GM12878 (cell line): ENCODE measurements at regions not wholly inside any gene's neighbourhood (a gene's known extent, or its start where the extent isn't known, plus 50 kb on each side); places are given as distances from the start of the nearest gene placed in this dataset.
A peak's percentile ranks its signal among the peaks of the same experiment; 100 is the strongest.

Experiments used
- ATAC-seq: fragments of 200-7000 bp; cut with Tn5 transposase; 3 replicates; pipeline ENCODE4 v1.9.1; 2020; ENCODE audit warnings: mild to moderate bottlenecking, moderate library complexity
- BruUV-seq: library from RNA; stranded (reverse); fragments of 400-500 nt; replicated peaks from 2 replicates; lab custom pipeline; 2021; lab: Mats Ljungman, UMichigan
- CTCF ChIA-PET: fragments of 300-600 bp; sonication (Branson Sonifier 250); formaldehyde crosslinking; extraction: SDS; loops from one replicate; lab custom pipeline; 2021; ENCODE audit warnings: inconsistent platforms; lab: Yijun Ruan, JAX
- POLR2A ChIA-PET: fragments of 350-600 bp; formaldehyde crosslinking; extraction: SDS; loops from one replicate; lab custom pipeline; 2021; ENCODE audit warnings: inconsistent platforms; lab: Charles Lee
- RAD21 ChIA-PET: fragments of 300-600 bp; sonication (Branson Sonifier 250); formaldehyde crosslinking; loops from one replicate; lab custom pipeline; 2023; ENCODE audit warnings: antibody characterized with exemption; ENCODE audit not compliant: unreplicated experiment; lab: Charles Lee
- SMC1A ChIA-PET: fragments of 300-600 bp; sonication (Branson Sonifier 250); formaldehyde crosslinking; loops from one replicate; lab custom pipeline; 2023; ENCODE audit not compliant: unreplicated experiment, uncharacterized antibody; lab: Charles Lee
- DNase-seq: peaks from one replicate; pipeline ENCODE4 v3.0.0-alpha.2; 2011; ENCODE audit warnings: low read depth, low spot score
- FAIRE-seq: peaks from 3 replicates; lab custom pipeline; 2011; peaks lifted over from hg19 to GRCh38; lab: Jason Lieb, UNC
- H2AFZ ChIP-seq: 2 replicates; pipeline ENCODE4 v1.6.0; 2011; ENCODE audit warnings: low read depth, low read length, control low read depth; ENCODE audit not compliant: control insufficient read depth
- H3K27ac ChIP-seq: 2 replicates; pipeline ENCODE4 v1.5.1; 2011; ENCODE audit warnings: control low read depth; ENCODE audit not compliant: control insufficient read depth, insufficient read depth
- H3K27me3 ChIP-seq, 2 experiments: replicated peaks in 1 of 2; 2 replicates each; pipeline versions ENCODE4 v1.6.0 to v1.6.1; 2011; ENCODE audit warnings: low read length in 1 of 2; ENCODE audit not compliant: control insufficient read depth in 2 of 2, insufficient read depth in 2 of 2
- H3K36me3 ChIP-seq, 2 experiments: 2 replicates each; pipeline ENCODE4 v1.5.1; 2011; ENCODE audit warnings: low read length in 1 of 2; ENCODE audit not compliant: control insufficient read depth in 2 of 2, insufficient read depth in 2 of 2
- H3K4me1 ChIP-seq: 2 replicates; pipeline ENCODE4 v1.6.1; 2011; ENCODE audit warnings: mild to moderate bottlenecking, low read length, moderate library complexity, mixed read lengths; ENCODE audit not compliant: control insufficient read depth, insufficient read depth
- H3K4me2 ChIP-seq: 2 replicates; pipeline ENCODE4 v1.6.0; 2011; ENCODE audit warnings: control low read depth; ENCODE audit not compliant: control insufficient read depth, insufficient read depth
- H3K4me3 ChIP-seq: fragments of 200-600 bp; sonication (generic); 2 replicates; pipeline ENCODE4 v1.5.1; 2016
- H3K79me2 ChIP-seq: 2 replicates; pipeline ENCODE4 v1.6.0; 2011; ENCODE audit warnings: low read length; ENCODE audit not compliant: control insufficient read depth, insufficient read depth
- H3K9ac ChIP-seq: 2 replicates; pipeline ENCODE4 v1.8.0; 2011; ENCODE audit warnings: low read length, control low read depth, mixed read lengths; ENCODE audit not compliant: control insufficient read depth, insufficient read depth
- H3K9me3 ChIP-seq: replicated peaks from 3 replicates; pipeline ENCODE4 v1.5.1; 2011; ENCODE audit warnings: mild to moderate bottlenecking, low read length; ENCODE audit not compliant: control insufficient read depth, insufficient read depth
- H4K20me1 ChIP-seq: 2 replicates; pipeline ENCODE4 v1.6.0; 2011; ENCODE audit not compliant: control insufficient read depth, insufficient read depth
- CBFB ChIP-seq: IDR thresholded peaks from 2 replicates; pipeline ENCODE4 v1.6.1; 2016; ENCODE audit warnings: antibody characterized with exemption, low read depth
- CBX5 ChIP-seq: sonication (generic); IDR thresholded peaks from 2 replicates; pipeline ENCODE4 v1.6.1; 2016; ENCODE audit warnings: low read depth, moderate library complexity, mild to moderate bottlenecking, inconsistent platforms
- CHD4 ChIP-seq: fragments of 200-600 bp; sonication (generic); IDR thresholded peaks from 2 replicates; pipeline ENCODE4 v1.6.1; 2016; ENCODE audit warnings: mild to moderate bottlenecking
- ETV6 ChIP-seq, 2 experiments: fragments of 450-650 bp in 1 of 2; IDR thresholded peaks in 1 of 2; conservative IDR thresholded peaks in 1 of 2; 2 replicates each; pipeline ENCODE4 v1.6.1; 2014; ENCODE audit warnings: antibody characterized with exemption in 1 of 2, borderline replicate concordance in 1 of 2, low read depth in 1 of 2, mild to moderate bottlenecking in 1 of 2, moderate library complexity in 1 of 2
- JUNB ChIP-seq: IDR thresholded peaks from 2 replicates; pipeline ENCODE4 v1.6.1; 2016; ENCODE audit warnings: antibody characterized with exemption, mild to moderate bottlenecking
- MEF2B ChIP-seq: fragments of 450-650 bp; IDR thresholded peaks from 2 replicates; pipeline ENCODE4 v1.6.1; 2018; ENCODE audit warnings: mild to moderate bottlenecking, moderate library complexity; ENCODE audit not compliant: partially characterized antibody, poor library complexity, severe bottlenecking
- NR2F1 ChIP-seq: fragments of 450-650 bp; conservative IDR thresholded peaks from 2 replicates; pipeline ENCODE4 v1.6.1; 2017; ENCODE audit warnings: mild to moderate bottlenecking
- RAD51 ChIP-seq: fragments of 450-650 bp; IDR thresholded peaks from 2 replicates; pipeline ENCODE4 v1.6.1; 2016; ENCODE audit warnings: moderate library complexity, mild to moderate bottlenecking, inconsistent platforms
- RBBP5 ChIP-seq: fragments of 200-600 bp; sonication (generic); conservative IDR thresholded peaks from 2 replicates; pipeline ENCODE4 v1.6.1; 2016
- RUNX3 ChIP-seq: IDR thresholded peaks from 2 replicates; pipeline ENCODE4 v1.6.1; 2012; ENCODE audit warnings: low read length, inconsistent platforms
- SIX5 ChIP-seq: IDR thresholded peaks from 2 replicates; pipeline ENCODE4 v1.6.1; 2011; ENCODE audit warnings: mild to moderate bottlenecking, low read depth, low read length, moderate library complexity; ENCODE audit not compliant: severe bottlenecking
- SREBF1 ChIP-seq: IDR thresholded peaks from 2 replicates; pipeline ENCODE4 v1.6.1; 2012; ENCODE audit warnings: mild to moderate bottlenecking, low read length
- STAT1 ChIP-seq: fragments of 450-650 bp; conservative IDR thresholded peaks from 2 replicates; pipeline ENCODE4 v1.6.1; 2014; ENCODE audit warnings: antibody characterized with exemption, mild to moderate bottlenecking
- TCF12 ChIP-seq: IDR thresholded peaks from 2 replicates; pipeline ENCODE4 v1.6.1; 2011; ENCODE audit warnings: low read depth, mild to moderate bottlenecking, low read length
- ZBED1 ChIP-seq: IDR thresholded peaks from 2 replicates; pipeline ENCODE4 v1.6.1; 2016; ENCODE audit warnings: borderline replicate concordance
- ZZZ3 ChIP-seq: IDR thresholded peaks from 2 replicates; pipeline ENCODE4 v1.6.1; 2011; ENCODE audit warnings: low read depth; ENCODE audit not compliant: control insufficient read depth, insufficient read length
- WGBS: methylation state at CpG from one replicate; pipeline ENCODE4 v1.1.6; 2016; ENCODE audit warnings: low lambda C conversion rate; ENCODE audit not compliant: insufficient replicate concordance, insufficient coverage; ENCODE audit errors: missing lambda C conversion rate; 5-methylcytosine and 5-hydroxymethylcytosine counted together
- in situ Hi-C: fragments of 300-500 bp; cut with MboI; formaldehyde crosslinking; loops from 9 replicates; pipeline ENCODE4 v1.14.3; 2018; ENCODE audit warnings: mixed read lengths
- intact Hi-C: fragments of 100-400 bp; cut with micrococcal nuclease; formaldehyde crosslinking; loops from one replicate; pipeline ENCODE4 v1.14.2; 2022; ENCODE audit not compliant: unreplicated experiment
- TF ChIP-seq, protein P1 (sequence below): fragments of 450-650 bp; IDR thresholded peaks from 2 replicates; pipeline ENCODE4 v1.6.1; 2017; ENCODE audit warnings: mild to moderate bottlenecking, low read depth, inconsistent platforms; ENCODE audit not compliant: poor library complexity, severe bottlenecking
- TF ChIP-seq, protein P2 (sequence below): IDR thresholded peaks from 2 replicates; pipeline ENCODE4 v1.6.1; 2012; ENCODE audit warnings: mild to moderate bottlenecking, low read depth, low read length
- TF ChIP-seq, protein P3 (sequence below): fragments of 450-650 bp; IDR thresholded peaks from 2 replicates; pipeline ENCODE4 v1.6.1; 2016; ENCODE audit warnings: mild to moderate bottlenecking

DNA sequence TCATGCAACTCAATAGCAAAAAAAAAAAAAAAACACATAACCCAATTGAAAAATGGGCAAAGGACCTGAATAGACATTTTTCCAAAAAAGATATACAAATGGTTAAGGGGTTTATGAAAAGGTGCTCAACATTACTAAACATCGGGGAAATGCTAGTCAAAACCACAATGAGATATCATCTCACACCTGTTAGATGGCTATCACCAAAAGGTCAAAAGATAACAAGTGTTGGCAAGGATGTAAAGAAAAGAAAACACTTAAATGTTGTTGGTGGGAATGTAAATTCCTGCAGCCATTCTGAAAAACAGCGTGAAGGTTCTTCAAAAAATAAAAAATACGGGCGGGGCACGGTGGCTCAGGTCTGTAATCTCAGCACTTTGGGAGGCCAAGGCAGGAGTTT, 112.4 kb upstream of the CAB39 start:
- CTCF ChIA-PET: no interaction called here
- RAD21 ChIA-PET: interaction anchor here (1.7 to 2.0 kb wide), 3 partner anchors 11 to 59 kb away, joined by 3 to 17 read pairs (median 16); no protein-coding TSS in a partner anchor
- Histone ChIP-seq H4K20me1 (no peaks in the 10 kb centered on the region), H2AFZ (peak overlapping the region; percentile 39), H3K4me3 (peak overlapping the region; percentile 30), H3K27ac (peak overlapping the region; percentile 86), H3K36me3 (no peaks in the 10 kb centered on the region), H3K4me1 (peaks cover 67% of the 10 kb centered on the region), H3K4me2 (peak overlapping the region; percentile 90), H3K9ac (peak overlapping the region; percentile 66), H3K27me3 (no peaks in the 10 kb centered on the region), H3K9me3 (peaks cover 12% of the 10 kb centered on the region), H3K79me2 (peaks cover 7% of the 10 kb centered on the region)
- in situ Hi-C loops (loop anchor here (5.0 kb wide), 1 partner anchor 393 kb away; no protein-coding TSS in a partner anchor), intact Hi-C loops (loop anchor here (2.0 to 5.0 kb wide), 4 partner anchors 17 to 395 kb away; no protein-coding TSS in a partner anchor)
- no peak for FAIRE-seq
- SMC1A ChIA-PET: interaction anchor here (0.6 to 2.3 kb wide), 6 partner anchors 10 to 54 kb away, joined by 3 to 26 read pairs (median 7); no protein-coding TSS in a partner anchor
- ATAC-seq: peak; percentile 10
- WGBS: 0% methylated on average over 5 of the region's 5 CpGs
- DNase-seq: no peak
- no TSS peak for BruUV-seq
- POLR2A ChIA-PET: no interaction called here
- TF ChIP-seq CBFB (0 out of 2 replicates have a peak, but pooled peaks have one; percentile 23), SREBF1 (no peak), ZBED1 (no peak), RBBP5 (0 out of 2 replicates have a peak, but pooled peaks have one; percentile 35), MEF2B (no peak), ETV6 (conservative IDR thresholded peaks at IDR 0.05 in 1 of 2, IDR thresholded peaks at IDR 0.05 in 1 of 2; ENCODE audit: borderline replicate concordance in 1 of 2, low read depth in 1 of 2) (no peak), RAD51 (no peak), ZZZ3 (no peak), RUNX3 (peak; percentile 81), JUNB (0 out of 2 replicates have a peak, but pooled peaks have one; percentile 20), CBX5 (0 out of 2 replicates have a peak, but pooled peaks have one; percentile 15), TCF12 (0 out of 2 replicates have a peak, but pooled peaks have one; percentile 33), STAT1 (no peak), CHD4 (peak; percentile 72; the same call in 1 of the 2 replicates), NR2F1 (peak; percentile 93), SIX5 (no peak)
- TF ChIP-seq, protein P1, sequence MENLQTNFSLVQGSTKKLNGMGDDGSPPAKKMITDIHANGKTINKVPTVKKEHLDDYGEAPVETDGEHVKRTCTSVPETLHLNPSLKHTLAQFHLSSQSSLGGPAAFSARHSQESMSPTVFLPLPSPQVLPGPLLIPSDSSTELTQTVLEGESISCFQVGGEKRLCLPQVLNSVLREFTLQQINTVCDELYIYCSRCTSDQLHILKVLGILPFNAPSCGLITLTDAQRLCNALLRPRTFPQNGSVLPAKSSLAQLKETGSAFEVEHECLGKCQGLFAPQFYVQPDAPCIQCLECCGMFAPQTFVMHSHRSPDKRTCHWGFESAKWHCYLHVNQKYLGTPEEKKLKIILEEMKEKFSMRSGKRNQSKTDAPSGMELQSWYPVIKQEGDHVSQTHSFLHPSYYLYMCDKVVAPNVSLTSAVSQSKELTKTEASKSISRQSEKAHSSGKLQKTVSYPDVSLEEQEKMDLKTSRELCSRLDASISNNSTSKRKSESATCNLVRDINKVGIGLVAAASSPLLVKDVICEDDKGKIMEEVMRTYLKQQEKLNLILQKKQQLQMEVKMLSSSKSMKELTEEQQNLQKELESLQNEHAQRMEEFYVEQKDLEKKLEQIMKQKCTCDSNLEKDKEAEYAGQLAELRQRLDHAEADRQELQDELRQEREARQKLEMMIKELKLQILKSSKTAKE: no peak
- TF ChIP-seq, protein P2, sequence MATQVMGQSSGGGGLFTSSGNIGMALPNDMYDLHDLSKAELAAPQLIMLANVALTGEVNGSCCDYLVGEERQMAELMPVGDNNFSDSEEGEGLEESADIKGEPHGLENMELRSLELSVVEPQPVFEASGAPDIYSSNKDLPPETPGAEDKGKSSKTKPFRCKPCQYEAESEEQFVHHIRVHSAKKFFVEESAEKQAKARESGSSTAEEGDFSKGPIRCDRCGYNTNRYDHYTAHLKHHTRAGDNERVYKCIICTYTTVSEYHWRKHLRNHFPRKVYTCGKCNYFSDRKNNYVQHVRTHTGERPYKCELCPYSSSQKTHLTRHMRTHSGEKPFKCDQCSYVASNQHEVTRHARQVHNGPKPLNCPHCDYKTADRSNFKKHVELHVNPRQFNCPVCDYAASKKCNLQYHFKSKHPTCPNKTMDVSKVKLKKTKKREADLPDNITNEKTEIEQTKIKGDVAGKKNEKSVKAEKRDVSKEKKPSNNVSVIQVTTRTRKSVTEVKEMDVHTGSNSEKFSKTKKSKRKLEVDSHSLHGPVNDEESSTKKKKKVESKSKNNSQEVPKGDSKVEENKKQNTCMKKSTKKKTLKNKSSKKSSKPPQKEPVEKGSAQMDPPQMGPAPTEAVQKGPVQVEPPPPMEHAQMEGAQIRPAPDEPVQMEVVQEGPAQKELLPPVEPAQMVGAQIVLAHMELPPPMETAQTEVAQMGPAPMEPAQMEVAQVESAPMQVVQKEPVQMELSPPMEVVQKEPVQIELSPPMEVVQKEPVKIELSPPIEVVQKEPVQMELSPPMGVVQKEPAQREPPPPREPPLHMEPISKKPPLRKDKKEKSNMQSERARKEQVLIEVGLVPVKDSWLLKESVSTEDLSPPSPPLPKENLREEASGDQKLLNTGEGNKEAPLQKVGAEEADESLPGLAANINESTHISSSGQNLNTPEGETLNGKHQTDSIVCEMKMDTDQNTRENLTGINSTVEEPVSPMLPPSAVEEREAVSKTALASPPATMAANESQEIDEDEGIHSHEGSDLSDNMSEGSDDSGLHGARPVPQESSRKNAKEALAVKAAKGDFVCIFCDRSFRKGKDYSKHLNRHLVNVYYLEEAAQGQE: no peak
- TF ChIP-seq, protein P3, sequence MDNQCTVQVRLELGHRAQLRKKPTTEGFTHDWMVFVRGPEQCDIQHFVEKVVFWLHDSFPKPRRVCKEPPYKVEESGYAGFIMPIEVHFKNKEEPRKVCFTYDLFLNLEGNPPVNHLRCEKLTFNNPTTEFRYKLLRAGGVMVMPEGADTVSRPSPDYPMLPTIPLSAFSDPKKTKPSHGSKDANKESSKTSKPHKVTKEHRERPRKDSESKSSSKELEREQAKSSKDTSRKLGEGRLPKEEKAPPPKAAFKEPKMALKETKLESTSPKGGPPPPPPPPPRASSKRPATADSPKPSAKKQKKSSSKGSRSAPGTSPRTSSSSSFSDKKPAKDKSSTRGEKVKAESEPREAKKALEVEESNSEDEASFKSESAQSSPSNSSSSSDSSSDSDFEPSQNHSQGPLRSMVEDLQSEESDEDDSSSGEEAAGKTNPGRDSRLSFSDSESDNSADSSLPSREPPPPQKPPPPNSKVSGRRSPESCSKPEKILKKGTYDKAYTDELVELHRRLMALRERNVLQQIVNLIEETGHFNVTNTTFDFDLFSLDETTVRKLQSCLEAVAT: peak; percentile 55; the same call in 1 of the 2 replicates
